Right lobe of liver (tissue), 6 donors: ENCODE measurements at regions not wholly inside any gene's neighbourhood (a gene's known extent, or its start where the extent isn't known, plus 50 kb on each side); places are given as distances from the start of the nearest gene placed in this dataset.

Experiments
- ATAC-seq, 4 donors: fragments of 200-7000 bp; cut with Tn5 transposase; one replicate each; pipeline ENCODE4 v1.9.1; 2020; ENCODE audit warnings: mild to moderate bottlenecking in 4 of 4, moderate library complexity in 4 of 4
- DNase-seq, 3 donors: peaks; one replicate each; pipeline ENCODE4 v3.0.0-alpha.2; 2020
- H3K27ac ChIP-seq, 3 donors: fragments of 200-600 bp; one replicate each; pipeline ENCODE4 v1.8.0; 2022
- H3K27me3 ChIP-seq, 2 donors: fragments of 200-600 bp; one replicate each; pipeline ENCODE4 v1.8.0; 2022
- H3K36me3 ChIP-seq, 4 donors: fragments of 200-600 bp; sonication (generic) in 1 of 4; one replicate each; pipeline versions ENCODE4 v1.5.1 to v1.8.0; 2017 to 2022; ENCODE audit warnings: control low read depth in 1 of 4
- H3K4me1 ChIP-seq, 4 donors: fragments of 200-600 bp; sonication (generic) in 1 of 4; one replicate each; pipeline versions ENCODE4 v1.5.1 to v1.8.0; 2017 to 2022; ENCODE audit warnings: control low read depth in 1 of 4
- H3K4me3 ChIP-seq, 3 donors: fragments of 200-600 bp; one replicate each; pipeline ENCODE4 v1.8.0; 2022
- H3K9me3 ChIP-seq, 4 donors: fragments of 200-600 bp; sonication (generic) in 1 of 4; one replicate each; pipeline versions ENCODE4 v1.5.1 to v1.8.0; 2017 to 2022; ENCODE audit warnings: control low read depth in 1 of 4
- POLR2A ChIP-seq: fragments of 450-650 bp; IDR thresholded peaks from one replicate; pipeline ENCODE4 v1.6.1; 2017; ENCODE audit warnings: antibody characterized with exemption, mild to moderate bottlenecking
- WGBS: methylation state at CpG from one replicate; pipeline ENCODE4 v1.1.6; 2018; ENCODE audit warnings: low coverage, low lambda C conversion rate; ENCODE audit not compliant: insufficient coverage; ENCODE audit errors: missing lambda C conversion rate; 5-methylcytosine and 5-hydroxymethylcytosine counted together
- intact Hi-C, 2 donors: fragments of 100-400 bp; cut with DNase I; formaldehyde crosslinking; loops; one replicate each; pipeline versions ENCODE4 v1.11.2 to v1.14.1; 2022
- TF ChIP-seq, protein P1 (sequence below), 4 donors: fragments of 200-600 bp in 3 of 4; fragments of 450-650 bp in 1 of 4; IDR thresholded peaks; one replicate each; pipeline versions ENCODE4 v1.5.1 to v1.8.0; 2016 to 2022; ENCODE audit warnings: antibody characterized with exemption in 4 of 4, mild to moderate bottlenecking in 2 of 4
- donor health status: DM: no; HTN: yes; CAD: no.
- donor health status: DM: no; HTN: no; CAD: no.
- donor health status: DM: no; HTN: no; CAD: no.
- donor health status: DM: no; HTN: yes; CAD: no.
- donor health status: DM: no; HTN: yes; CAD: no.

DNA sequence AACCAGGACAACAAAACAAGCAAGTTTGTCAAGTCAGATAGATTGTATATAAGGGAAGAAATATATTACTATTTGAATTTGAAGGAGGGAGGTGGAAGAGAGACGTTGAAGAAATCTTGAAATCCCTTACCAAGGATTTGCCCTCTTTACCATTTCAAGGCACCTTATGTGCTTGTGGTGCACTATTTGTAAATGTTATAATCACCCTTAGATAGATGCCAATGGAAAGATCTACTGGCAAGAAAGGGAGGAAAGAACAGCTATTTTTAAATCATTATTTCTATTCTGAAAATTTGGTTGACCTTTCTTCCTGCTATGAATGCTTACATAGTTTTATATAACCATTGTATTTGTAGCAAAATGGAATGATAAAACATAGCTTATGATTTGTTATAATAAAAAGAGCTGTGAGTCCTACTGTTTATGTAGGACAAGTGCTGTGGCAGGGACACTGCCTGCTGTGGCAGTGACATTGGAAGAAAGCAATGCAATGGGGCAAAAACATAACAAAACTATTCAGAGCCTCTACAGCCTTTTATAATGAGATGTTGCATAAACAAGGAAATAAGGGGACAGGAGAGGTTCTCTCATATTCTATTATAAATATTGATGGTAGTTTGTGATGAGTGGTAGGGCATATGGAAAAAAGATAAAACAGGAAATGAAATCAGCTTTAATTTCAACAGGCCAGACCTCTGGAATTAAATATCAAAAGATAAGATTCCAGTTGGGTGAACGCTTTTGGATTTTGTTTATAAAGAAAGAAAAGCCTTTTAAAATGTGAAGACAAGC lies 1145.2 kb upstream of the GJE1 start:
- intact Hi-C loops = no loop called here
- H3K9me3 ChIP-seq = no peaks in the 10 kb centered on the region
- no peaks in the 10 kb centered on the region for H3K36me3 ChIP-seq
- no peak overlapping the region for H3K27ac ChIP-seq
- TF ChIP-seq, protein P1, sequence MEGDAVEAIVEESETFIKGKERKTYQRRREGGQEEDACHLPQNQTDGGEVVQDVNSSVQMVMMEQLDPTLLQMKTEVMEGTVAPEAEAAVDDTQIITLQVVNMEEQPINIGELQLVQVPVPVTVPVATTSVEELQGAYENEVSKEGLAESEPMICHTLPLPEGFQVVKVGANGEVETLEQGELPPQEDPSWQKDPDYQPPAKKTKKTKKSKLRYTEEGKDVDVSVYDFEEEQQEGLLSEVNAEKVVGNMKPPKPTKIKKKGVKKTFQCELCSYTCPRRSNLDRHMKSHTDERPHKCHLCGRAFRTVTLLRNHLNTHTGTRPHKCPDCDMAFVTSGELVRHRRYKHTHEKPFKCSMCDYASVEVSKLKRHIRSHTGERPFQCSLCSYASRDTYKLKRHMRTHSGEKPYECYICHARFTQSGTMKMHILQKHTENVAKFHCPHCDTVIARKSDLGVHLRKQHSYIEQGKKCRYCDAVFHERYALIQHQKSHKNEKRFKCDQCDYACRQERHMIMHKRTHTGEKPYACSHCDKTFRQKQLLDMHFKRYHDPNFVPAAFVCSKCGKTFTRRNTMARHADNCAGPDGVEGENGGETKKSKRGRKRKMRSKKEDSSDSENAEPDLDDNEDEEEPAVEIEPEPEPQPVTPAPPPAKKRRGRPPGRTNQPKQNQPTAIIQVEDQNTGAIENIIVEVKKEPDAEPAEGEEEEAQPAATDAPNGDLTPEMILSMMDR (IDR thresholded peaks at IDR 0.05) = no peak
- TF ChIP-seq POLR2A = no peak
- H3K4me3 ChIP-seq = no peak overlapping the region
- no peak for DNase-seq
- H3K4me1 ChIP-seq = no peaks in the 10 kb centered on the region
- WGBS = 49% methylated on average over 2 of the region's 2 CpGs
- ATAC-seq = no peak
- no peaks in the 10 kb centered on the region for H3K27me3 ChIP-seq

DNA sequence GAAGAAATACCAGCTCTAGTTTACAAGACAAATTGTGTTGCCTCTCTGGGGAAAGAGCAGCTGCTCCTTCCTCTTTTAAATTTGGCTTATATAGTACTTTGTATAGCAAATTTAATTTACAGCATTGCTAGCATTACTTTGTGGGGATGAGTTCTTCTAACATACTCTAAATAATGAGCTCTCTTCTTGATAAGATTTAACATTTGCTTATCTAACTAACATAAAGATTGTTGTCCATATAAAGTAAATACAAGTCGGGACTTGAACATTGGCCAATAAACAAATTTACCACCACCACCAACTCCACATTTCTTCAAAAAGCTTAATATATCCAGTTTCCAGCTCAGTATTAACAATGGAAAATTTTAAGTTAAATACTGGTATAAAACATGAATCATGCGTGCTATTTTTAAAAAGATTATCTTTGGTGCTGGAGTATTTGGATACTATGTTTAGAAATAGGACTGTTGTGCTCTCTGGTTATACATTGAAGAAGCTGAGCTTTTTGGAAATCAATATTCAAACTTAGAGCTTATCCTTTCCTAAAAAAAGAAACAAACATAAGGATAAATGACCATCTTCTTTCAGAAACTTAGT lies 1146.9 kb upstream of the GJE1 start:
- no peak for DNase-seq
- 58% methylated on average over 2 of the region's 2 CpGs for WGBS

DNA sequence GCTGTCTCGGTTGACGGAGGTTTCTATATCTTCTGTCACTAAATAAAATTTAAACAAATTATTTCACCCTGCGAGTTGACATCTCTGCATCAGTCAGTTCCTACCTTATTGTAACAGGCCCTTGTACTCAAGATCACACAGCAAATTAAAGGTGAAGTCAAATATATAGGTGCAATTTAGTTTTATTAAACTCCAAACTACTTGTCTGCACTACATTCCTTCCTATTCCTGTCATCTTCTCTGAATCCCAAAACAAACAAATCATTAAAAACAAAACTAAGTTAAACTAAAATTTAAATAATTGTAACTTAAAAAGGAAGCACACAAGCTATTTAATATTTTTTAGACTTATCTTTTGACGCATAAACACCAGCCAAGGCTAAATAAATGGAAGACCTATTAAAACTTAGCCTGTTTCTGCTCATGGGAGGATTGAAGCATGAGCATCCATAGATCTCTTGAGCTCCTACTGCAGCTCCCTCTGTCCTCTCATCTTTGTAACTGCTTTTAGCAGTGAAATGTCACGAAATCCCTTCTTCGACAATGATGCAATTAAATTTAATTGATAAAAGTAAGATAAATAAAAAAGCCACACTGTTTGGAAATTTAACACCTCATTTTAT lies 1152.3 kb upstream of the GJE1 start:
- TF ChIP-seq POLR2A = no peak
- TF ChIP-seq, protein P1 (IDR thresholded peaks at IDR 0.05) = no peak
- DNase-seq (no peak), ATAC-seq (no peak)
- Histone ChIP-seq H3K4me3 (no peak overlapping the region), H3K4me1 (no peaks in the 10 kb centered on the region), H3K27me3 (no peaks in the 10 kb centered on the region), H3K36me3 (no peaks in the 10 kb centered on the region), H3K27ac (no peak overlapping the region), H3K9me3 (no peaks in the 10 kb centered on the region)
- WGBS = 70% methylated on average over 6 of the region's 6 CpGs
- intact Hi-C loops = no loop called here

More for the DNA sequence above, 1146.9 kb upstream of the GJE1 start:
- H3K27ac ChIP-seq = no peak overlapping the region
- TF ChIP-seq, protein P1 (IDR thresholded peaks at IDR 0.05) = no peak
- no peak for TF ChIP-seq POLR2A
- H3K4me1 ChIP-seq = no peaks in the 10 kb centered on the region
- no peak for ATAC-seq
- no peaks in the 10 kb centered on the region for H3K27me3 ChIP-seq
- H3K36me3 ChIP-seq = no peaks in the 10 kb centered on the region
- intact Hi-C loops = no loop called here
- no peak overlapping the region for H3K4me3 ChIP-seq
- H3K9me3 ChIP-seq = no peaks in the 10 kb centered on the region

DNA sequence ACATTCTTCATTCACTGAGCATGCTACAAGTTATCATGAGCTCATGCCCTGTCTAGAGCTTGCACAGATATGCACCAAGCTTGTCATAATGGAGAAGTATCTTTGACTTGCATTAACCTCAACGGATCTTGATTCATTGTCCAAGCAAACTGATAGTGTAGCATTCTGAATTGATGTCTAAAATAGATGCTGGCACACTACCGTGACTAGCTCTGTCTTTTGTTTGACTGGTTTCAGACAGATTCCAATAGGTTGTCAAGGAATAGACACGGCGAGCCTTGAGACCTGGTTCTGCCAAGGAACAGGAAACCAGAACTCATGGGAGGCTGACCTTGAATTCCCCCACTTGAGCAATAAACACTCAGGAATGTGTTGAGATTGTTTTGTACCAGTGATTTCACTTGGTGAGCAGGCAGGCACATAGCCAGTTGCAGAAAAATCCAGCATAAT lies 1153.1 kb upstream of the GJE1 start:
- no peak overlapping the region for H3K4me3 ChIP-seq
- DNase-seq = no peak
- no peaks in the 10 kb centered on the region for H3K36me3 ChIP-seq
- H3K9me3 ChIP-seq = no peaks in the 10 kb centered on the region
- TF ChIP-seq, protein P1 (IDR thresholded peaks at IDR 0.05) = no peak
- no peak overlapping the region for H3K27ac ChIP-seq
- intact Hi-C loops = no loop called here
- WGBS = 31% methylated on average over 1 of the region's 4 CpGs
- no peak for ATAC-seq
- no peaks in the 10 kb centered on the region for H3K27me3 ChIP-seq
- H3K4me1 ChIP-seq = no peaks in the 10 kb centered on the region
